ENCODE measurements at regions not wholly inside any gene's neighbourhood (a gene's known extent, or its start where the extent isn't known, plus 50 kb on each side); places are given as distances from the start of the nearest gene placed in this dataset.

DNA sequence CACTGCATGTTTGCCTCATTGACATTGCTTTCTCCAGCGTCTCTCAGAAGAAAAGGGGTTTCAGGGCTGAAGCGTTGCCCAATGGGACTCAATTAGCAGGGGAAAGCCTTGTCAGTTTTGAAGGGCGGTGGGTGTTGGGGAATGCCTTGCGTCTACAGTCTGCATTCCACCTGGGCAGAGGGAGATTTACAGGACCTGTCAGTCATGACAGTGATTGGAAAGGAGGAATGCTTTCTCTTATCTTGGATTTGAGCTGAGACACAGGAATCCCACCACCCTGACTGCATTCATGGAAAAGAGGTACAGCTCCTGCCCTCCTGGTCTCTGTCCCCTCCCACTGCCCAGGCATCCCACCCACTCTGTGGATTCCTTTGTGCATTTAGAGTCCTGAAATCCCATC is 123.9 kb downstream of the ACKR3 start:
- DNase-seq: no peak

DNA sequence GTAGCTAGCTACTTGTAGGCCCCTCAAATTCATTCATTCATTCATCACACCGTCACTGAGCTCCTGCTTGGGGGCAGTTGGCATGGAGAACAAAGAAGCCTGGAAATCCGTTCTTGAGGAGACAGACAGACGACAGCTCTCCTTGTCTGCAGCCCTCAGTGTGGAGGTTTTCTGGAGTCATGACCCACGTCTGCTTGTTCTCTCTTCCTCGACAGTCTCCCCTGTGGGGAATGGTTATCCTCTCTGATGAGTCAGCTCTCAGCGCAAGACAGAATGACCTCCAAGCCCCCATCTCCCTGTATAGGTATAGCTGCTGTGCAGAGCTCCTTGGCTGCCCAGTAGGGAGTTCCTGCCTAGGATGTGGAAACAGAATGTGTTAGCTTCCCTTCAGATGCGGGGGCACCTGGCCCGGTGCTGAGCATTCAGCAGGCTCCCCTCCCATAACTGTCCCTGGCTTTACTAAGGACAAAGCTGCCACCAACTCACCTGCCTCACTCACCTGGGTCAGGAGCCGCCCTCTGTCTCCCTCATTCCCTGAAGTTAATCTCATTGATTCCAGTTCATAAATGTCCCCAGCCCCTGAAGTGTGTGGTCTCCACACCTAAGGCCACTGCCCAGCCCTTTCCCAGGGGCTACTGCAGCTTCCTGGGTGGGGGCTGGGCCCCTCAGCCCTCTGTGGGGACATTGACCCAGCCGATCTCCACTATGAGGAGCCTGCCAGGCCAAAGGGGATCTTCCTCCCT is 124.7 kb downstream of the ACKR3 start:
- DNase-seq: no peak

DNA sequence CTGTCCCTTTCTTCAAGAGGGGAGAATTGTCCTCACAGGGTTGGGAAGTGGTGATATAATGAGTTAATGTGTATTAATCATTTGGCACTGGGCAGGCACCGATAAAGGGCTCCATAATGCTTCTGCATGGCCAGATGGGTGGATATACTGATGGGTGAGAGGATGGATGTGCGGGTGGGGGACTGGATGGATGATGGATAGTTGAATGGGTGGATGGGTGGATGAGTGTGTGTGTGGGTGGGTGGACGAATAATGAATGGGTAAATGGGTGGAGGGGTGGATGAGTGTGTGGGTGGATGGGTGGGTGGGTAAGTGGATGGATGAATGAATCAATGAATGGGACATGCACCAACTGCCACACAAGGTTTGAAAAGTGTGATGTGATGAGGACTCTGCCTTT is 127.2 kb downstream of the ACKR3 start:
- no peak for DNase-seq

DNA sequence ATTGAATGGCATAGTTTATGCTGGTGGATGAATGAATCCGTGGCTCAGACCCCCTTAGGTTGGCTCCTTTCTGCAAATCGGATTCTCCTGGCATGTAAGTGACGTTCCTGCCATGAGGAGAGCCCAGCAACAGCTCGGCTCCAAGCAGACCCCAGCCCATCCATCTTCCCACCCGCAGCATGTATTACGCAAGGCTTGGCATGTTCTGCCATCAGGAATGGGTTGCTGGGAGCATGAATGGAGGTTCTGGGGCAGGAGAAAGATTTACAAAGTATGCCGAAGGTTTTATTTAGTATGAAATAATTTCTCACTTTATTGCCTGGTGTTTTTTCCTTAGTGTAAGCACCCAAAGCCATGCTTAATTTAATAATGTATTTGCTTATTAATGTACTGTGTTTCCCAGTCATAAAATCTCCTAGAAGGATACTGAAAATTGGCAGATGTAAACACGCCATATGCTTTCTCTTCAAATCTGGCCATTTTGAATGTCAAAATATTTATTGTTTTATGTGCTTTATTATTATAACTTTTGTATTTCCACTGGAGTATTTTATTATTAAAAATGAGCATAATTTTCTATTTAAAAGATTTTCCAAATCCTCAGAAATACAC is 128.5 kb downstream of the ACKR3 start:
- DNase-seq: no peak

DNA sequence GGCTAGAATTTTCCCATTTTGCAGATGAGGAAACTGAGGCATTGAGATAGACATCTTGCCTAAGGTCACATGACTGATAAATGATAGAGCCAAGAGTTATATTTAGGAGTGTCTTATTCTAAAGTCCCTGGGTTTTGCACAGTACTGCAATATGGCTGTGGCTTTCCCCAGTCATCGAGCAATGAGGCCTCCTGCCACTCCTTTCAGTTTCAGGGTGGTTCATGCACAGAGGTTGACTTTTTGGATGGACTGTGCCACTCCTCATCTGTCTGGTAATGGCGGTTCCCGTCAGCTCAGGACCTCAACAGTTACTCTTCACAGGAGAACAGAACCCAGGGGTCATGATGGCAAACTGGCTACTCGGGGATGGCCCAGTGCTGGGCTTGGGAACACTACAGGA is 131.1 kb downstream of the ACKR3 start:
- DNase-seq: no peak

DNA sequence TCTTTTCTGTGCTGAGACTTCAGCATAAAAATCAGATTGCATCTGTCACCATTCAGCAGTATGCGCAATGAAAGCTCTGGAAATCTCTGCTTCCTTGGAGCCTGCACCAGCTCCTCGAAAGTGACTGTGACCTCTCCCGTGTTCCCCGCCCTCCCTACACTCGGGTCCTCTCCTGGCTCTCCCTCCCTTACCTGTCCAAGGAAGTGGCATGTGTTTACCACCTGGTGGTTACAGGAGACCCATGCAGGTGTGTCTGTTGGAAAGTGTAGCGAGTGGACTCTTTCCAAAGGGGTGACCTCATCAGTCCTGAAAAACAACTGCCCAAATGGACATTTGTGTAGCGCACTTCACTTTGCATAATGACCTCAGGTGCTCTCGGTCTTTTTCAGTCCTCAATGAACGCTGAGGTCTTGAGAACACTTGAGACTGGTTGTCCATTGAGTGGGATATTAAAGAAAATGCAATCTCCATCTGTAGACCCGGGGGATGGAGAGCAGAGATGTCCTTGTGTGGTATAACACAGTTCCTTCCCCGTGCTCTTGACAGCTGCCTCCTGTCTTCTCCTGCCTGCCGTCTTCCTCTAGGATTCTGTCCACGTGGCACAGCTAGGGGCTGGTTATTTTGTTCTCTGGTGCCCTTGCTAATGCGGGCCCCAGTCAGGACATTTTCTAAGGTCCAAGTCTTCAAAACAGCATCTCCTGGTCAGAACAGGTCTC is 133.2 kb downstream of the ACKR3 start:
- DNase-seq: no peak

DNA sequence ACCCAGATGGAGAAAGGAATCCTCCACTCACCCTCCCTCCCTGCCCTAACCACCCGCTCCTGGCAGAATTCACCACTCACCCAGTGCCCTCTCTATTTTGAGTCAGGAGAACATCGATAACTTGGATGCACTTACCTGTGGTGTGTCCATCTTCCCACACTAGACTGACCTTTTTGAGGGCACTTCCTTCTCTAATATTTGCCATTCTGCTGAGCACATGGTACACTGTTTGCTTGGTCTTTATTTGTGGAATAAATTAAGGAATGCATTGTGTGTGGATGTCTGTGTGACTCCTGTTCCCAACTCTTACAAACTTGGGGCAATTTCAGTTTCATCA is 133.7 kb downstream of the ACKR3 start:
- DNase-seq: no peak

DNA sequence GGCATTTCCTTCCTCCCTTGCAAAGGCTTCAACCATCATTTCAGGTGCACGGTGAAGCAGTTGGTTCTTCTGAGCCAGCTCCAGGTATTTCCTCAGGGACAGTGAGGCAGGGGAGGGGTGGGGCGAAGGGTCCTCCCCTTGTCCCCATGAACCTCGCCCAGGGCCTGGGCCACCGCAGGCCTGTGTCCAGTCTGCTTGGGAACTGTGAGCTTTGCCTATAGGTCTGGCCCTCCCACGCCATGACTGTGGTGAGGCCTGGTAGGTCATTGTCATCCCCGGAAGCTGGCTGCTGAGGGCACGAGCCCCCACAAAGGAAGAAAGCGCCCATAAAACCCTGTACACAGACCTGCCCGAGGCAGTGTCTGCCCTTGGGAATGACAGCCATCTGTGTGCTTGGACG is 134.3 kb downstream of the ACKR3 start:
- DNase-seq: no peak

DNA sequence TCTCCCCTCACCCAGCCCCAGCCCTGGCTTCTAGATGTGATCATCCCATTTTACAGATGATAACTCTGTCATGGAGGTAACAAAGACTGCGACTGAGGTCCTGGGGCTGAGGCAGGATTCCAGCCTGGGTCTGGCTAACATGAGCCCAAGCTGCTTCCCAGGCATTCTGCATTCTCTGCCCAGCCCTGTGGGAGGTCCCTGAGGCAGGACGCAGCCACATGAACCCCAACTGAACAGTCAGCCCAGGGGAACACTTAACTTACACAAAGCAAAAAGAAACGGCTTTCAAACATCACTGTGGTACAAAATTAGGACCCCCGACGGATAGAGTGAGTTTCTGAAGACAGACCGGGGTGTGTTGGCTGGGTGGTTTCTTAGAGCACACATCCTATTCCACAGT is 135.3 kb downstream of the ACKR3 start:
- DNase-seq: no peak

DNA sequence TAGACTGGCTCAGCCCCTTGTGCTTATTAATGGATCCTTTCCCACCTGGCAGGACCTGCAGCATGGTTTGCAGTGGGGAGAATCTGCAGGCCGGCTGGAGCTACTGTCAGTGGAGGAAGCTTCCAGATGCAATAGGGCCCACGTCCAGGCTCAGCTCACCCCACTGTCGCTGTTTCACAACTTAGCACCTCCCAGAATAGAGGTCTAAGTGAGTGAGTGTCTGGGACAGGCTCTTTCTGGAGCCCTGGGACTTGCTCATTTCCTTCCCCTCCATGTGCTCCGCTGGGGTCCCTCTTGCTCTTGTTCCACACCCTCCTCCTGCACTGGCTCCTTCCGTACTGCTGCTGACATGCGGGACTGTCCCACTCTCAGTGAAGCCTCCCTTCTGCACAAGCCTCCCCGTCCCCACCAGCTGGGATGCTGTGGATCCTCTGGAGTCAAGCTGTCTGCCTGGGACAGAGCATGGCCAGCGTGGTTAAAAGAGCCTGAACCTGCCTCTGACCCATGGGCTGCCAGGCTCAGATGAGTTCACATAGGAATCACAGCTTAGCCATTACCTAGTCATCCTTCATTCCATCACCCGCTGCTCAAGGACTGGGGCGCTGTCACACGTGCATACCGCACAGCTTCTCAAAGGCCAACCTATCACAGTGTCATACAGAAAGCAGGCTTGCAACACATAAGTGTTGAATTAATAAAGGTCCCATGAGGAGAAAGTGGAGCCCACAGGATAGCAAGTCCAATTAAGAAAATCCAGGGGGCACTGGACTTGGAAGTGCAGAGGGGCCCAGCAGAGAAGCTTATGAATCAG is 135.9 kb downstream of the ACKR3 start:
- DNase-seq: no peak

DNA sequence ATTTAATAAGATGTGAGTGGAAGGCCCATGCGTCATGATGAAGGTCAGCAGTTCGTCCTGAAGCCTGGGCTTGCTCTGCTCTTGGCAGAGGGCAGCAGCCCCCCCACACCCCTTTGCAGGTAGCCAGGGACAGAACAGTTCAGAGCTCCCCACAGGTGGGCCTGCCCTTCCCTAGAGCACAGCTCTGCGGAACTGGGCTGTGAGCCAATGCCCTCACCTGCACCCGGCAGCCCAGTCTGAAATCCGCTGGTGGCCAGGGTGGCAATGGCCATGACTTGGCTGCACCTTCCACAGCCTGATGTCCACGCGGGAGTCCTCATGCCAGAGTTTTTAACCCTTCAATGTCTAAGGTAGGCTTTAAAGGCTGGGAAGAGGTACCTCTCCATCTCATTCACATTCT is 136.7 kb downstream of the ACKR3 start:
- no peak for DNase-seq

DNA sequence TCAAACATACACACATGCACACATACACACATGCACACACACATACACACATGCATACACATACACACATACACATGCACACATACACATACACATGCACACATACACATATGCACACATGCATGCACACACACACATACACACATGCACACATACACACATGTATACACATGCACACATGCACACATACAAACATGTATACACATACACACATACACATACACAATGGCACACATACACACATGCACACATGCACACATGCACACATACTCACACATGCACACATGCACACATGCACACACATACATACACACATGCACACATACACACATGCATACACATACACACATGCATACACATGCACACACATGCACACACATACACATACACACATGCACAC is 137.2 kb downstream of the ACKR3 start:
- no peak for DNase-seq

DNA sequence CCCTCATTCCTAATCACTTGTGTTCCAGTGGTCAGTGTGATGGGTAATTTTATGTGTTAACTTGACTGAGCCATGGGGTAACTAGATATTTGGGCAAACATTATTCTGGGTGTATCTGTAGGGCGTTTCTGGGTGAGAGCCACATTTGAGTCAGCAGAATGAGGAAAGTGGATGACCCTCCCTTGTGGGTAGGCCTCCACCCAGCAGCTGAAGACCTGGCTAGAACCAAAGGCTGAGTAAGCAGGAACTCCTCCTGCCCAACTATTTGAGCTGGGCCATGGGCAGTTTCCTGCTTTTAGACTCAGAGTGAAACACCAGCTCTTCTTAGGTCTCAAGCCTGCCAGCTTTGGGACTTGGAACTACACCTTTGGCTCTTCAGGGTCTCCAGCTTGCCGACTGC is 141.8 kb downstream of the ACKR3 start:
- DNase-seq: no peak

DNA sequence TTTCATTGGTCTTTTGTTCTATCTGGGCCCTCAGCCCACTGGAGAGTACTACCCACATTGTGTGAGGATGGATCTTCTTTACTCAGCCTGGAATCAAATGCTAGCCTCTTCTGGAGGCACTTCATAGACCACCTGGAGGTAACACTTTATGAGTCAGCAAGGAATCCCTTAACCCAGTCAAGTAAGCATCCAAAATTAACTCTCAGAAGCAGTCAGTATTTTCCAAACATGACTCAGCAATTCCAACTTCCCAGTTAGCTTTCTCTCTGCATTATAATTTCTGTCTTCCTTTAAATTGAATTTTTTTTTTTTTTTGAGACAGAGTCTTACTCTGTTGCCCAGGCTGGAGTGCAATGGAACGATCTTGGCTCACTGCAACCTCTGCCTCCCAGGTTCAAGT is 142.7 kb downstream of the ACKR3 start:
- no peak for DNase-seq

DNA sequence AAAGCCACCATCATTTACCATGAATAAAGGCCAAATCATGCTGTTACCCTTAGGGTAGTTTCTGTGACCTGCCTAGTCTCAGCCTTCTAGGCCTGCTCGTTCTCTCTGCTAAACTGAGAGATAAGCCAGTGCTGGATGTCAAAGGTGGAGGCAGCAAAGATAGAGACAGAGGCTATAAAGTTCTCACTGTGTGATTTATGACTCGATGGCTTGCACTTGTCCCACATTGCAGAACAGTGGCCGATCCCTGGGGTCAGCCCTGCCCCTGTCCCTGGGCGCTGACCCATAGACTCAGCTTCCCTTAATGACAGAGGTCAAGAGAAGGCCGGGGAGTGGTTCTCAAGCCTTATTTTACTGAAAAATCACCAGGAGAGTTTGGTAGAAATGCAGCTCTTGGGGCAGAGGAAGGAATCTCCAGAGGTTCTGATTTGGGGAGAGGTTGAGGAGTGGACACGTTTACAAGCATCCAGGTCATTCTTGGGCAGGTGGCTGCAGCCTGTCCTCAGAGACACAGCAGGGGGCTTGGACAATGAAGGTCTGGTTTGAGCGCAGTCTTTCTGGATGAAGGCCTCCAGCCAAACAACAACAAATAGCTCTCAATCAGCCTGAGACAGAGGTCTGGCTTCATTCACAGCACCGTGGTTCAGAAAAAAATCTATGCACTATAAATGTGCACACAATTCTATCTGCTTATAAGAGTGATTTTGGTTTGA is 143.5 kb downstream of the ACKR3 start:
- DNase-seq: no peak

DNA sequence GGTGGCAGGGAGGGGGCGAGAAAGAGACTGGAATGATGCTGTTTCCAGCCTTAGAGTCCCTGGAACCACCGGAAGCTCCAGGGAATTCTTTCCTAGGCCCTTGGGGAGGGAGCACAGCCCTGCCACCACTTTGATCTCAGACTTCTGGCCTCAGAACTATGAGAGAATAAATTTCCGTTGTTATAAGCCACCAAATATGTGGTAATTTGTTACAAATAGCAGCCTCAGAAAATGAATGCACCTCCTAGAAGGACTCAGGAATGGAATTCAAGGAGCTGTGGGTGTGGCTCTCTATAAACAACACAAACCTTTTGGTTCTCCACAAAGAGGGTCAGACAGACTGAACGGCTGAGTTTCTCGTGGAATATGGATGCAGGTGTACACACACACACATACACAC is 144.5 kb downstream of the ACKR3 start:
- DNase-seq: no peak

DNA sequence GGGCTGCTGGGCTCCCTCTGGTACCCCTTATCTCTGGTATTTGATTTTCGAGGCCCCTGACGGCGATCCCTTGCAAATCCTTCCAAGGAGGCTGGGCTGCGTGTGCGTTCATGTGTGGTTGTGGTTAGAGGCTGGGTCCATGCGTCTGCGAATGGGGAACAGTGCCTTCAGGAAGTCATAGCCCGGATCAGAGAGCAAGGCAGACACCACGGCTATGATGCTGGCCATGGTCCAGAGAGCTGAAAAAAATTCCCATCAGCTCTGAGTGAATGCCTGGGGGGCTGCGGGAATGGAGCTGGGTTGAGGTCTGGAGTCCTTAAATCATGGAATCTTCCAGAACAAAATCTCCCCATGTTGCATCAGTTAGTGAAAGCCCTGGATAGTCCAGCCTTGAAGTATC is 145.5 kb downstream of the ACKR3 start:
- no peak for DNase-seq

DNA sequence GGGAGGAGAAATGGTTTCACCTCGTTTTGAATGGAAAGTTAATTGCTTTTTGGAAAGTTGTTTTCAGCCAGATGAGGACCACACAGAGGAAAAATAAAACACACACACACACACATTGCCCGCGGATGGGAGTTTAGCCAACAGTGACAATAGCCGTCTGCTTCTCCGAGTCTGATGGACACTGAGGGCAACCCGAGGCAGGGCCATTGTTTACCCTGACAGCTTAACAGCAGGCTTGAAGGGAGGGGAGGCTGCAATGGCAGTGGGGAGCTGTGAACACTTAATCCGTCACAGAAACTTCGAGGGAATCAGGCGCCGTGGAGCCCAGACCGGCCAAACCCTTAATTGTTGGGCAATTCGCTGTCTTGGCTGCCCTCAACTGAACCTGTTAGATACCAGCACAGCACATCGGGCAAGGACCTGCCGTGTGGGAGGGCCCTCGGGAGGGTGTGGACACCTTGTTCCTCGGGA is 145.9 kb downstream of the ACKR3 start:
- no peak for DNase-seq

DNA sequence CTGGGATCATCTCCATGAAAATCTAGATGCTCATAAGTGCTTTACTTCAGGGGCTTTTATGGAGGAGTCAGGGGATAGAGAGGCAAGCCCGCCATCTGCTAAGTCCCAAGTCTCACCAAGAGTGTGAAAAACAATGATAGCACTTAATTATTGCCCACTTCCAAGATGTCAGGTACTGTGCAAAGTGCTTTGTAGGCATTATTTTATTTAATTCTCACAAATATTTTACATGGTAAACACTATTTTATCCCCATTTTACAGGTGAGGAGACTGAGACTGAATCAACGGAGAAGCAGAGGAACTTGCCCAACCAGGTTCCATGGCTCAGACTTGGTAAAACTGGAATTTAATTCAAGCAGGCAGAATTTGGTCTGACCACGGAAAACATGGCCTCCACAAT is 147.5 kb downstream of the ACKR3 start:
- no peak for DNase-seq

DNA sequence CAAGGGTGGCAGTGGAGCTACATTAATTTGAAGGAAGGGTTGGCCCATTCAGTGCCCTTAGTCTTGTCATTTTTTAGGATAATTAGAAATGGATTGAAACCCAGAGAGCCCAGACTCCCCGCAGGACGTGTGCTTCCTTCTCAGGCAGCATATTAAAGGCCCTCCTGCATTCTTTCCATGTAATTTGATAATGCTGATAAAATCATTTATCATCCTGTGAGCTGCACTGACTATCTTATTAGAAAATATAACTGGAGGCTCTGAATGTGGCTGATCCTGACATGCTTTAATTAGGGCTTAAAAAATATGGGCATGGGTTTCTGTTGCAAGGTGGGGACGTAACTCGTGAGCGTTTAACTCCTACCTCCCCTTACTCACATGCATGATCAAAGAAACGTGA is 148.1 kb downstream of the ACKR3 start:
- DNase-seq: no peak

DNA sequence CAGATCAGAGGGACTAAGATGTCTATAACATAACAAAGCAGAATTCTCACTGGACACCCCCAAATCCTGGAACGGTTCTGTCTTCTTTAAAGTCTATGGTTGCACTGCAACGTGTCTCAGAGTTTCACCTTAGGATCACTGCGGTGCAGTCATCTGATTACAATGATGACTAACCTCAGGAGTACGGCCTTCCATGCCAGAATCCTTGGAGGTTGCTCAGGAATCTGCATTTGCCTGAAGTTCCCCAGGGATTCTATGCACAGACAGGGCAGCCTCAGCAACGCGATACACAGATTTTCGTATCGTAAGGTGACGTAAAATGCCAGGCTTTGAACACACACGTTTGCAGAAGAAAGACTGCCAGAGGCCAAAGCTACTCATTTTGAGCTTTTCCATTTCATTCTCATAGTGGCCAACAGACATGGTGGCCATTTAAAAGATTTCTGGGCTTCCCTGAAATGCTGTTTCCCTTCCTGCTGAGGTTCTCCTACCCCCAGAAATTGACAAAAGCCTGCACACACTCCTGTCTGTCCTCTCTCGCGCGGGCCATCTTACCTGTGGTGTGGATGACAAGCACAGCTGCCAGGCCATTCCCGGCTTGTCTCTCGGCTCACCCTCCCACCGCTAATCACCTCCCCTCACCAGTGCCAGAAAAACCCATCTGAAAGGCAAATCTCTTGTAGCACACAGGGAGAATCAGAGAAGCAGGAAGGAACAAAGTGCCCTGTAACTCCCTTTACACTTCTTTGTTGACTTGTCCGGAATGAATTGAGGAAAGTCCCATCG is 148.8 kb downstream of the ACKR3 start:
- DNase-seq: no peak

DNA sequence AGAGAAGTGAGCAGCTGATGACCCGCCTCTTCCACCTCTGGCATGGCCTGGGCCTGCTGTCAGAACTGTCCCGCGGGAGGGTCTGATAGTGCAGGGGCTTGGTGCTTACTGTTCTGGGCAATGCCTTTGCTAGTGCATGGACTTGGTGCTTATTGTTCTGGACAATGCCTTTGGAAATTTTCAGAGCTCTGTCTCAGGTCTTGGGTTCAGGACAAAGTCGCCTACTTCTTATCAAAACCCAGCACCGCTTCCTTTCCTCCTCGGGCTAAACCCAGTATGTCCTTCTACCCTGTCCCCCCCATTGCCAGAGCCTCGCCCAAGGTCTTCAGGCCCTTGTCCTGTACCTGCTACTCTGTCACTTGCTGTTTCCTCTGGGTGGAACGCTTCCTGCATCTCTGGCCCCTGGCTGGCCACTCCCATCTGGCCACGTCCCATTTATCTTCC is 149.6 kb downstream of the ACKR3 start:
- no peak for DNase-seq

All from CD4-positive, alpha-beta T cell treated with Interleukin-17A for 4 hours (primary cell).